ENCODE measurements at regions not wholly inside any gene's neighbourhood (a gene's known extent, or its start where the extent isn't known, plus 50 kb on each side); places are given as distances from the start of the nearest gene placed in this dataset.

- DNase-seq: no peak
Measured at GRCh38 chr3:170643831-170644230, 58.0 kb upstream of the SLC7A14 start.

GRCh38 chr3:170642882-170643601 lies 57.2 kb upstream of the SLC7A14 start:
- DNase-seq: no peak

DNA sequence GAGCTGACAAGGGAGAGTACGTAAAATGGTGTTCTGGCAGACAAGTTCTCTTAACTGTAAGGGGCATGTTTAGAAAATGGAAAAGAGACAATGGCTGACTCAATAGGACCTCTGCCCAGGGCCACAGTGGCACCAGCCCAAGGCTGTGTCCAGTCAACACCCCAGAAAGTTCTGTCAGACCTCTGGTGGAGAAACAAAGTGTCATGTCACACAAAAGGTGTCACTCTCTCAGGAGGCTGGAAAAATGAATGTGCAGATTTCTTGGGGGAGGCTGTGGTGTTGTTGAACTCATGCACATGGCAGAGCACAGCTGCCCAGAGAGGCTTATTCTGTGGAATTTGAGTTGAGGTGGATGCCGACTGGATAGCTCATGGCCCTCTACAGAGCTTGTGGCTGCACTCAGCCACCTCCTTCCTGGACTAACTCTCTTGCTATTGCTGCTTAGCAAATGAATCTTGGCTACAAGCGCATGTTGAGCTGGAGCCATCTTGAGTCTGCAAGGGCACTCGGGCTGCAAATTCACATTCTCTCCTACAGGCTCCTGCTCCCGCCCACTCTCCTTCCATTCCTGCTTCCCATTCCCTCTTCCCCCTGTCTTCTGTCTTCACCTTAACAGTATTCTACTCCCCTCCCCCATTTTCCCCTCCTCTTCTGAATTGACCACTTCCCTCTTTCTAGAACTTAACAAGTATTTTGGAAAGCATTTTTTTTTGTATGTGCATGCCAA lies 55.8 kb upstream of the SLC7A14 start:
- no peak for DNase-seq

- no peak for DNase-seq
Measured at GRCh38 chr3:170640737-170641171, 54.9 kb upstream of the SLC7A14 start.

GRCh38 chr3:170638988-170639387 lies 53.1 kb upstream of the SLC7A14 start:
- no peak for DNase-seq

GRCh38 chr3:170637306-170637705 lies 51.4 kb upstream of the SLC7A14 start:
- DNase-seq: no peak

GRCh38 chr3:170636400-170636973 lies 50.6 kb upstream of the SLC7A14 start:
- no peak for DNase-seq

Data from NCI-H2081 (cell line).